Skin of body (tissue), 1 donor: ENCODE measurements at regions not wholly inside any gene's neighbourhood (a gene's known extent, or its start where the extent isn't known, plus 50 kb on each side); places are given as distances from the start of the nearest gene placed in this dataset.
"Not testable (repeated sequence)": the region's sequence is repeated elsewhere in the genome, so short reads cannot be mapped to it uniquely, and the experiment has no call there.

Experiments
- DNase-seq: peaks from one replicate; lab custom pipeline; 2025; lab: John Stamatoyannopoulos, UW

DNA sequence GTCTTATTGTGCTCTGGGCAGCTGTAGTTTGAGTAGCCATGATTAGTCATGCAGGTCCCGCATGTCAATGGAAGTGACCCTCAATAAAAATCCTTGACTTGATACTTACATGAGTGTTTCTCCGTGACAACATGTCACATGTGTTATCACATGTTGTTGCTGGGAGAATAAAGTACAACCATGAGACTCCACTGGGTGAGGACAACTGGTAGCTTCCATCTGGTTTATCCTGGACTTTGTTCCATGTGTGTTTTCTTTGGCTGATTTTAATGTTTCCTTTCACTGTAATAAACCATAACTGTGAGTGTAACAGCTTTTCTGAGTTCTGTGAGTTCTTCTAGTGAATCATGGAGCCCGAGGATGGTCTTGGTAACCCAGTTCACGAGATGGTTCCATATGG, 63.1 kb upstream of the NDN start:
- DNase-seq = no peak

DNA sequence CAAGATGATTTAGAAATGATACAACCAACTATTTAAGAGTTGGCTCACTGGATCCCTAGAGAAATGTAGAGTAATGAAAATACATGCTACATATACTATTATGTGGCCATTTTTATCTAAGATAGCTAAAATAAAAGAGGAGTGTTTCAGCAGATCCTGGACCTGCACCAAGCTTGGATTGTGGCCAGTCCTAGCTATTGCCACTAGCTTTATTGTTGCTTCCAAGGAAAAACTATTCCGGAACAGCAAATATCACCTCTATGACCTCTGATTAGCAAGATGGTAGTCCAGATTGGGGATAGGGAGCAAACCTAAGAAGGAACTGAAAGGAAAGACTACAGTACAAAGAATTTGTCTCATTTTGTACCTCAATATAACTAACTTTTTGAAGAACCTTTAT, 63.7 kb upstream of the NDN start:
- DNase-seq = no peak

DNA sequence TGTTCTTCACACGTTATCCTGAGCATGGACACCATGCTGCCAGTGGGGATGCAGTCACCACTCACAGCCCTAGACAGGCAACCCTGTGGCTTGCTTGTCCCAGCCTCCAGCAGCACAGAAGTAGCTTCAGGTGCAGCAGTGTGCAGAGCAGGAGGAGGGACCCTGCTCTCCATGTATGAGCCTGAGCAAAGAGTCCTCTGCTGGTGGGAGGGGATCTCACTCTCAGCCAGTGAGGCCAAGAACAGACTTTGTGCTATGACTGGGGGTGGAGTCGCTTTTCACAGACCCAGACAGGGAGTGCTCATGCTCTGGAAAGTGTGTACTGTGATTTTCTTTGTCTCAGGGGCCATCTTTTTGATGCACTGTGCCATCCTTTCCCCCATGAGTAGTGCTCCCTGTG, 66.1 kb upstream of the NDN start:
- DNase-seq = no peak

DNA sequence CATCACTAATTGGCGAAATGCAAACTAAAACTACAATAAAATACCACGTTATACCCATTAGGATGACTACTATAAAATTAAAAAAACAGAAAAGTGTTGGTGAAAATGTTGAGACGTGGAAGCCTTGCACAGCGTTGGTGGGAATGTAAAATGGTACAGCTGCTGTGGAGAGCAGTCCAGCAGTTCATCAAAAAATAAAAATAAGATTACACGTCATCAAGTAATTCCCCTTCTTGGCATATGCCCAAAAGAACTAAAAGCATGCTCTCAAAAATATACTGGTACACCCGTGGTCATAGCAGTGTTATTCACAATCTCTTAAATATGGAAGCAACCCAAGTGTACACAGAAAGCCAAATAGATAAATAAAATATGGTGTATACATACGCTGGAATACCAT, 71.8 kb upstream of the NDN start:
- no peak for DNase-seq

DNA sequence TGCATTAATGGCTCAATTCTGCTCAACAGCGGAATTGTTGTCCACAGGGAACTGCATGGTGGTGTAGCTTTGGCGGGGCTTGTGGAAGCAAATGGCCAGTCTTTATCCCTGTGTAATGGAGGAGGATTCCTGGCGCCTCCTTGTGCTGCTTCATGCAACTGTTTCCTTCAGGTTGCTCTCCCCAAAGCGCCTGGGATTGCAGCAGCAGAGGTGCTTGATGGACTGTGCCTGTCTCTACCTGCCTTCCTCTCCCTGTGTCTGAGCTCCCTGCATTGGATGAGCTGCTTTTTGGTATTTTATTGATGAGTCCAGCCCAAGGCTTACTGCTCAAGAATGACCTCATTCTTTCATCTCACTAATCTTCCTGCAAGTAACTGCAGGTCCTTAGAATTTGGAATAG, 72.9 kb upstream of the NDN start:
- DNase-seq = no peak

DNA sequence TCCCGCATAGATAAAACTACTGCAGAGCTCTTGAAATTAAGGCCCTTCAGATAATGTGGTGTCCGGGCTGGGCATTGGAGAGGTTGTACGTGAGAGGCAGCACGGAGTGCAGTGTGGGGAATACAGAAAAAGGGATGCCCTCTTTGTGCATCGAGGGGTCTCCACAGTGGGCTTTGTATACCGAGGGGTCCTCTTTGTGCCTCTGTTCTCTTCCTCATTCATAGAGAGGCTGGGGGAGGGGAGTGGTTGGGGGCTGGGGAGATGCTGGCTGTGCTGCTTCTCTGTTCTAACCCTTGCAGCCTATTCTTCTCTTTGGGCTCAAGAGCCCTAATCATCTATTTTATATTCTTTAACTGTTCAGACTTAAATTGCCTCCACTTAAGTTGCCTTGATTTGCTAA, 74.3 kb upstream of the NDN start:
- DNase-seq = no peak

DNA sequence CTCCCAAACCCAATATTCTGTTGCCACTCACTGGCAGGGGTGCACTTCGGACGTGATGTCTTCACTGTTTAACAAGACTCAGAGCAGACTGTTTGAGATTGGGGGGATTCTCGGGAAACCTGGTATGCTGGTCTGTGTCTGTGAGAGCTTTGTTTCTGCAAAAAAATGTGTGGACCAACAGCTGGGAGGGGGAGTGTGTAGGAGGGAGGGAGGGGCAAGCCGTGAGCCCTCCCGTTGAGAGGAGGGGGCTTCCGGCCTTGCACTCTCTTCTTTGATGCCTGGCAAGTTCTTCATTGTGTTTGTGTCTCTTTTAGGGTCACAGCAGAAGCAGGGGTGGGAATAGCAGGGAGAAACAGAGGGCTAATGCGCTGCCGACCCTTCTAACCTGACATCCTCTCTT, 74.9 kb upstream of the NDN start:
- DNase-seq = no peak

DNA sequence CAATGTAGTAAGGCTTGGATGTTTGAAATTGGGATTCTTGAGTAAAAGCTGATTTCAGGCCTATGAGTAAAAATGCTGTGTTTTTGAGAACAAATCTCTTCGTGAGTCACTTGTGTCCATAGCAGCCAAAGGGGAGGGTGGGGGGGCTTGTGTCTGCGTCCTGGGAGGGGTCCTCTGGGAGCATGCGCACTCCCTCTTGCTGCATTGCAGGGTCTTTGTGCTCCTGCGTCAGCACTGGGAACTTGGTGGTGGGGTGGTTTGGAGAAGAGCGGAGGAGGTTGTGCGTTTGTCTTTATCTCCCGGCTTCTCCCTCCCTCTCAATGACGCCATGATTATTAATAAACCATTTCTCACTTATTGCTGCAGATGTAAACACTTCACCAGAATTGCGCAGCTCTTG, 75.9 kb upstream of the NDN start:
- no peak for DNase-seq

DNA sequence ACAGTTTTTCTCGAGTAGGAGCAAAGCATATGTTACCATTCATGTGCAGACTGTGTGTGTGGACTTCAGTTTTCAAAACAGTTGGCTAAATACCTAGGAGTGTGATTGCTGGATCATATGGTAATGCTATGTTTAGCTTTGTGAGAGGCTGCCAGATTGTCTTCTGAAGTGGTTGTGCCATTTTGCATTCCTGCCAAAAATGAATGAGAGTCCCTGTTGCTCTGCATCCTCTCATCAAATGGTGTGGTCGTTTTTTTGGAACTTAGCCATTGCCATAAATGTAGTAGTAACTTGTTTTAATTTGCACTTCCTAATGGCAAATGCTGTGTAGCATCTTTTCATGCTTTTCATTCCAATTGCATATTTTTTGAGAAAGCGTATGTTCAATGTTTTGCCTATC, 77.2 kb upstream of the NDN start:
- DNase-seq = no peak

DNA sequence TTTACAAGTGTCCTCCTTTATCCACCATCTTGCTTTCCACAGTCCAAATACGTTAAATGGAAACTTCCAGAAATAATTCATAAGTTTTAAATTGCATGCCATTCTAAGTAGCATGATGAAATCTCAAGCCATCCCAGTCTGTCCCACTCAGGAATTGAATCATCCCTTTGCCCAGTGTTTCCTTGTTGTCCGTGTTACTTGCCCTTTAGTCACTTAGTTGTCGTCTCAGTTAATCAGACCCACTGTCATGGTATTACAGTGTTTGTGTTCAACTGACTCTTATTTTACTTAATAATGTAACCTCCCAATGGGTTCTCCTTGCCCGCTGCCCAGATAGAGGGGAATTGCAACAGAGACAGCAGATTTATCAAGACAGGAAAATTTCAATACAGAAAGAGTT, 77.6 kb upstream of the NDN start:
- no peak for DNase-seq

DNA sequence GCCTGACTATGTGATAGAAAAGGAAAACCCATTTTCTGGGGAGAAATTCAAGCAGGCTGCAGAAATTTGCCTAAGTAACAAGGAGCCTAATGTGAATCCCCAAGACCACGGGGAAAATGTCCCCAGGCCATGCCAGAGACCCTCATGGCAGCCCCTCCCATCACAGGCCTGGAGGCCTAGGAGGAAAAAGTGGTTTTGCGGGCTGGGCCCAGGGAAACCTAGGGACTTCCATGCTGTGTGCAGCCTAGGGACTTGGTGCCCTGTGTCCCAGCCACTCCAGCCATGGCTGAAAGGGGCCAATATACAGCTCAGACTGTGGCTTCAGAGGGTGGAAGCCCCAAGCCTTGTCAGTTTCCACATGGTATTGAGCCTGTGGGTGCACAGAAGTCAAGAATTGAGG, 79.7 kb upstream of the NDN start:
- DNase-seq = not testable (repeated sequence)

DNA sequence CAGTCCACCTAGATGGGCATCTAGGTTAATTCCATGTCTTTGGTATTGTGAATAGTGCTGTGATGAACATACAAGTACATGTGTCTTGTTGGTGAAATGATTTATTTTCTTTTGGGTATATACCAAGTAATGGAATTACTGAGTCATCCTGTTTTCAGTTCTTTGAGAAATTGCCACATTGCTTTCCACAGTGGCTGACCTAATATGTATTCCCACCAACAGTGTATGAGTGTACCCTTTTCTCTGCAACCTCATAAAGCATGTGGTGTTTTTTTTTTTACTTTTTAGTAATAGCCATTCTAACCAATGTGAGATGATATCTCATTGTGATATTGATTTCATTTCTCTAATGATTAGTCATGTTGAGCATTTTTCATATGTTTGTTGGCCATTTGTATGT, 86.0 kb upstream of the NDN start:
- DNase-seq = no peak

DNA sequence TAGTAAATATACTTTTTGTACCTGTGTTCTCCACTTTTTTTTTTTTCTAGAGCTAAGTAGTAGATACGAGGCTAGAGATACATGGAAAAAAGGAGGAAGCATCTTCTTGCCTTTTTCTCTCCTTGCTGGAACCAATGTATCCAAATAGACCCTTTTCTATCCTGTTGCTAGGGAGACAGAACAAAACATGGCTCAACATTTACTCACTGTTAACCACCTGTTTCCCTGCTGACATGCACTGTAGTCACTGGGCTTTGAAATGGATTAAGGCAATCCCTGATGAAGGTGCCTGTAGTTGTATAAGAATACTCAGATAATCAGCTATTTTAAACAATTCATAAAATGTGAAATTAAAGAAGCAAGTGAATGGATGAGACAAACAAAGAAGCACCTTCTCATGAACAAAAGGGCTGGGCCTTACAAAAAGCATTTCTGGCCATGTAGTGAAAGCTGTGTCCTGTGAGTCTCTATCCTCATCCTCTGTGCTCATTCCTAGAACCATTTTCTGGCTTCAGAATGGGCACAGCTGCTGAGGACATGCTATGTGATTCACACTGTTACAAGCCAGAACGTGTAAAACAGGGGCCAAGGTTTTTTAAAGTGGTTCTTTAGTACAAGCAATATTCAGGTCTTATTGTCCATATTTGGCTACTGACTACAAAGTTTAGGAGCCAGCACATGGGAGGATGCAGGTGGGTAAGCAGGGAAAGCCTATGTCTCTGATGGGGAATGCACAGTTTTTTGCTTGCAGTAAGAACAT, 100.4 kb upstream of the NDN start:
- DNase-seq = no peak

DNA sequence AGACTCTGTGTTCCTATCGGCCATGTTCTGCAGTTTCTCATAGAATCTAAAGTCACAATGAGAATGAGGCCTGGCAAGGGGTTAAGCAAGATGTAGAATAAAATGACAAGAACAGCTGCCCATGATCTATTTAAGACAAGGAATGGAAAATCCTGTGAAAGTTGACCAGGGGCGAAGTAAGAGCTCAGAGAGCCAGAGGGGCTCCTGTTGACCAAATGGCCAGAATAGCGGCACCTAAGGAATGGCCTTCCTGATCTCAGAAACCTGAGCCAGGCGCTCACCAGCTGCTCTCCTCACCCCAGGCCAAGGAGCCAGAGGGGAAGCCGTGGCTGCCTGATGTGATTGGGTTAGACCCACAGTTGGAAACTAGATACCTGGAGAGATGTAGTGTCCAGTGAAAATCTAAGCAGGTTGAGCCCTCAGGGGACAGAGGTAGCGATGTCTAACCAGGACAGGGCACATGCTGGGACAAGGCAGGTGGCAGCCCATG, 106.1 kb upstream of the NDN start:
- no peak for DNase-seq

DNA sequence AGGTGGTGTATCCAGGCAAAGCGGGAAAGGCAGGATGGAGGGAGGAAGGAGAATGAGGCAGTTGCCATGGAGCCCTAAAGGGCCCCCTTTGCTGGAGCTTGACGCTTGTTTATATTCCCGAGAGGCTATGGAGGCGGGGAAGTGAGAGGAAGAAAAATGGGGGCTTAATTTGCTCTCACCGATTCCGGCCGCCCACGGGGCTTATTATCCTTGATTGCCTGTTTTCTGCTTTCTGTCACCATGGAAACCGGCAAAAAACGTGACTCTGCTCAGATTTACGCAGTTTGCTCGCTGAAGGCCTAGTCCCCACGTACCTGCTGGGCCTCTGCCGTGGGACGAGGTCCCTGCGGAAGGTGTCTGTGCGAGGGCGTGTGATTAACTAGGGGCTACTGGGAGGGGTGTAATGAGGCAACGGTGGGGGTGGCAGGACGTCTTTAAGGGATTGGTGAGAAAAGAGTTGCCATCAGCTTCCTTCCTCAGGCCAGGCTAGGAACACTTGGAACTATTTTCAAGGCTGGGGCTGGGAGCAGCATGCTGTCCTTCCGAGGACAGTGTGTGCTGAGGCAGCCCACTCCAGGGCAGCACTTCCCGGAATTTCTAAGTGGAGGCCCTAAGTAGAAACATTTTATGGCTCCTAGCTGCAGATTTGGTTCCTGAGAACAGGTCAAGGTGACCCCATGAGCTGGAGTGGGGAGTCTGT, 110.8 kb upstream of the NDN start:
- DNase-seq = no peak

DNA sequence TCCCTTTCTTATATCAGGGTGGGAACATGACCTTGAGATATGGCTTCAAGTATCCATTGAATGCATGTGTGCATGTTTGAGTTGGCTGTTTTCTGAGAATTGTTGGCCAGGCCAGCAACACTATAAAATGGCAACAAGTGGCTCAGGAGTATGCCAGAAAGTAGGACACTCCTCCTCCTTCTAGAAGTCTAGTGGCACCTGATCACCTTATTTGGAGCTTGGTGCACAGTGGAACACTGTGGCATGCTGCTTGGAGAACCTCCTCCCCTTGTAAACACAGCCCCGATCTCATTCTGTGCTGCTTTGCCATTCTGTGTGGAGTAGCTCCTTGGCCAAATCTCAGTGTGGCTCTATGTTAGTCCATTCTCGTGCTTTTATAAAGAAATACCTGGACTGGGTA, 114.8 kb upstream of the NDN start:
- no peak for DNase-seq

DNA sequence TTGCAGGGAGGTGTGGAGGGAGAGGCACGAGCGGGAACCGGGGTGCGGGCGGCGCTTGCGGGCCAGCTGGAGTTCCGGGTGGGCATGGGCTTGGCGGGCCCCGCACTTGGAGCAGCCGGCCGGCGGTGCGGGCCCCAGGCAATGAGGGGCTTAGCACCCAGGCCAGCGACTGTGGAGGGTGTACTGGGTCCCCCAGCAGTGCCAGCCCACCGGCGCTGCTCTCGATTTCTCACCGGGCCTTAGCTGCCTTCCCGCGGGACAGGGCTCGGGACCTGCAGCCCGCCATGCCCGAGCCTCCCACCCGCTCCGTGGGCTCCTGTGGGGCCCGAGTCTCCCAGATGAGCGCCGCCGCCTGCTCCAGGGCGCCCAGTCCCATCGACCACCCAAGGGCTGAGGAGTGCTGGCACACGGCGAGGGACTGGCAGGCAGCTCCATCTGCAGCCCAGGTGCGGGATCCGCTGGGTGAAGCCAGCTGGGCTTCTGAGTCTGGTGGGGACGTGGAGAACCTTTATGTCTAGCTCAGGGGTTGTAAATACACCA, 115.9 kb upstream of the NDN start:
- DNase-seq = not testable (repeated sequence)

DNA sequence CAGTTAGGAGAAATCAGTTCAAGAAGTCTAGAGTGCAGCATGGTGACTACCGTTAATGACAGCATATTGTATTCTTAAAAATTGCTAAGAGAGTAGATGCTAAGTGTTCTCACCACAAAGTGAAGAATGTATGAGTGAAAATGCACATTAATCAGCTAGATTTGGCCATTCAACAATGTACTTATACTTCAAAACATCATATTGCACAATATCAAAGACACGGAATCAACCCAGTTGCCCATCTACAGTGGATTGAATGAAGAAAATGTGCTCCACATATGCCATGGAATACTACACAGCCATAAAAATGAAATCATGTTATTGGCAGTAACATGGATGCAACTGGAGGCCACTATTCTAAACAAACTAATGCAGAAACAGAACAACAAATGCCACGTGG, 119.9 kb upstream of the NDN start:
- no peak for DNase-seq

DNA sequence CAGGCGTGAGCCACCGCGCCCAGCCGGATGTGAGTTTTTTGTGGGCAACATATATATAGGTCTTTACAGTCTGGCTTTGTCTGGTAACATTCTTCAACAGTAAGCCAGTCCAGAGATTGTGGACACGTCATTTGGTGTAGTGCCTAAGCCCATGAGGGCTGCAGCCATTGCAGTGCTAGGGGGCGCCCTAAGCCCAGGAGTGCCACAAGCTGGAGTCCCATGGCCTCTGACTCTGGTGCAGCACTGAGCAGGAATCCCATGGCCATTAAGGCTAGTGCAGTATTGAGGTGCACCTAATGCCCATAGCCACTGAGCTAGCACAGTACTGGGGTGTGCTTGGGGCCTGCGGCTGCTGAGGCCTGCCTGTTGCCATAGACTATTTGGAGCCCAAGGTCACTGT, 136.4 kb upstream of the NDN start:
- DNase-seq = no peak

DNA sequence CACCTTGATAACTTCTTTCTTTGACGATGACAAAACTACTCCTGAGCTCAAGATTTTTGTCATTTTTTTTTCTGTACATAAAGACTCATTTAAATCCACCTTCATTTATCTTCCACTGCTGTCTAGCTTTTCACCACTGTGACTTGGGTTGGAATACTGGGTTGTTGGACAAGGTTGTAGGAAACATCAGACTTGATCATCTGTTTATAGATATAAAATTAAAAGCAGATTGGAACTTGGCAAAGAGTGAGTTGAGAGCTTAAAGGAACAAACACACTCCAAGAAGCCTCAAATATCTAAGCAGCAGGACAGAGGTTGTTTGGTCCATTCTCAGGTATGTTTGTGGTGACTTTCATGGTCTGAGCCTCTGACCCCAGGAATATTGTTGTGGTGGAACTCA, 141.7 kb upstream of the NDN start:
- peak; percentile 41 for DNase-seq

DNA sequence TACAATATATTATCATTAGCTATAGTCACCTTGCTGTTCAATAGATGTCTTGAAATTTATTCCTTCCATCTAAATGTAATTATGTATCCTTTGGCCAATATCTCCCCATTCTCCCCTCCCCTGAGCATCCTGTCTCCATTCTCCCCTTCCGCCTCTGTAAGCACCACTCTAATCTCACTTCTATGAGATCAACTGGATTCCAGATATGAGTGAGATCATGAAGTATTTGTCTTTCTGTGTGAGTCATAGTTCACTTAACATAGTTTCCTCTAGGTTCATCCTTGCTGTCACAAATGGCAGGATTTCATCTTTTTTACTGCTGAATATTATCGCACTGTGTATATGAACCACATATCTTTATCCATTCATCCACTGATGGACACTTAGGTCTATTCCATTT, 148.8 kb upstream of the NDN start:
- no peak for DNase-seq

DNA sequence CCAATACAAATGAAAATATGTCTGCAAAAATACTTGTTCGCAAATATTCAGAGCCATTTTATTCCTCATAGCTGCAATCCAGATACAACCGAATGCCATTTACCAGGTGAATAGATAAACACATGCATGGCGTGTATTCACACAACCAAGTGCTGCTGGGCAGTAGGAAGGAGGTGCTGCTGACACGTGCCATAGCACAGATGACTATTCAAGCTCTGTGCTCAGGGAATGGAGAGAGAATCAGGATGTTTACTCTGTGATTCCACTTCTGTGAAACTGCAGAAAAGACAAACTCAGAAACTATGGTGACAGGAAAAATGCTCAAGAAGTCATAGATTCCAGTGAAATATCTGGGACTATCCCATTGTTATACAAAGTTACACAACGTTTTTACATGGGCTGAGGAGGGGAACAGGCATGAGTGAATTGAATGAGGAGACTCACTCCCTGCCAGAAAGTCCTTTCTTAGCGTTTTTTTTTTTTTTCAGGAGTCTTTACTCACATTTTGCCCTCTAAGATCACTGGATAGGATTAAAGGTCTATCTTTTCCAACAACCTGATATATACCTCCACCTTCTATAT, 152.9 kb upstream of the NDN start:
- DNase-seq = no peak

DNA sequence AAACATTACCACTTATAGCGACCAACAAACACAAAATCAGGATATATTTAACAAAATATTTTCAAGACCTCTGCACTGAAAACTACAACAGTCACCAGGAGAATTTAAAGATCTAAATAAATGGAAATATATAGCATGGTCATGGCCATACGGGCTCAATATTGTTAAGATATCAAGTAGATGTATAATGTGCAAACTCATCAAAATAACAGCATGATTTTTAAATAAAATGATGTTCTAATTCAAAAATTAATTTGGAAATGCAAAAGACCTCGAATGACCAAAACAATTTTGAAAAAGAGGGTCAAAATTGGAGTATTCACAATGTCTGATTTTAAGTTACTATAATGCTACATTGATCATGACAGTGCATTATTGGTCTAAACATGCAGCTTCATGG, 159.1 kb upstream of the NDN start:
- no peak for DNase-seq
